ENCODE measurements at regions not wholly inside any gene's neighbourhood (a gene's known extent, or its start where the extent isn't known, plus 50 kb on each side); places are given as distances from the start of the nearest gene placed in this dataset.
"Not testable (repeated sequence)": the region's sequence is repeated elsewhere in the genome, so short reads cannot be mapped to it uniquely, and the experiment has no call there.

GRCh38 chr3:87742250-87742649 is 316.6 kb downstream of the CGGBP1 start:
- H3K27ac Mint-ChIP-seq = no peak overlapping the region
- no peak for DNase-seq
- CTCF ChIA-PET = no interaction called here
- peaks cover 15% of the 10 kb centered on the region for H3K9me3 Mint-ChIP-seq
- H3K36me3 Mint-ChIP-seq = no peaks in the 10 kb centered on the region
- H3K4me1 Mint-ChIP-seq (ENCODE audit: low read depth) = no peaks in the 10 kb centered on the region
- POLR2A ChIA-PET = no interaction called here
- H3K27me3 Mint-ChIP-seq = no peaks in the 10 kb centered on the region
- intact Hi-C loops (cut with micrococcal nuclease) = no loop called here
- H3K4me3 Mint-ChIP-seq = no peak overlapping the region

- H3K27ac Mint-ChIP-seq; H3K4me1 Mint-ChIP-seq (ENCODE audit: low read depth); H3K27me3 Mint-ChIP-seq; POLR2A ChIA-PET; intact Hi-C loops (cut with micrococcal nuclease); DNase-seq; H3K4me3 Mint-ChIP-seq; H3K36me3 Mint-ChIP-seq; CTCF ChIA-PET: not testable (repeated sequence)
- H3K9me3 Mint-ChIP-seq = peaks cover 15% of the 10 kb centered on the region
Measured at GRCh38 chr3:87740894-87741293, 317.9 kb downstream of the CGGBP1 start.

GRCh38 chr3:87737817-87738216 is 321.0 kb downstream of the CGGBP1 start:
- H3K4me1 Mint-ChIP-seq (ENCODE audit: low read depth); POLR2A ChIA-PET; CTCF ChIA-PET; intact Hi-C loops (cut with micrococcal nuclease); DNase-seq; H3K4me3 Mint-ChIP-seq; H3K36me3 Mint-ChIP-seq; H3K27me3 Mint-ChIP-seq; H3K27ac Mint-ChIP-seq: not testable (repeated sequence)
- H3K9me3 Mint-ChIP-seq = peaks cover 15% of the 10 kb centered on the region

- no peak for DNase-seq
- H3K4me3 Mint-ChIP-seq = no peak overlapping the region
- CTCF ChIA-PET = no interaction called here
- no peaks in the 10 kb centered on the region for H3K4me1 Mint-ChIP-seq (ENCODE audit: low read depth)
- H3K27ac Mint-ChIP-seq = no peak overlapping the region
- no peaks in the 10 kb centered on the region for H3K27me3 Mint-ChIP-seq
- POLR2A ChIA-PET = no interaction called here
- no peaks in the 10 kb centered on the region for H3K36me3 Mint-ChIP-seq
- intact Hi-C loops (cut with micrococcal nuclease) = no loop called here
- H3K9me3 Mint-ChIP-seq = no peaks in the 10 kb centered on the region
Measured at GRCh38 chr3:87733671-87734367, 325.0 kb downstream of the CGGBP1 start.

- CTCF ChIA-PET = no interaction called here
- no peak overlapping the region for H3K4me3 Mint-ChIP-seq
- DNase-seq = no peak
- H3K9me3 Mint-ChIP-seq = no peaks in the 10 kb centered on the region
- intact Hi-C loops (cut with micrococcal nuclease) = no loop called here
- POLR2A ChIA-PET = no interaction called here
- H3K36me3 Mint-ChIP-seq = no peaks in the 10 kb centered on the region
- H3K4me1 Mint-ChIP-seq (ENCODE audit: low read depth) = no peaks in the 10 kb centered on the region
- H3K27me3 Mint-ChIP-seq = no peaks in the 10 kb centered on the region
- no peak overlapping the region for H3K27ac Mint-ChIP-seq
Measured at GRCh38 chr3:87732294-87732693, 326.5 kb downstream of the CGGBP1 start.

GRCh38 chr3:87727783-87728182 is 331.0 kb downstream of the CGGBP1 start:
- Mint-ChIP-seq H3K27ac (no peak overlapping the region), H3K9me3 (peaks cover 6% of the 10 kb centered on the region), H3K36me3 (no peaks in the 10 kb centered on the region), H3K4me1 (ENCODE audit: low read depth) (no peaks in the 10 kb centered on the region), H3K4me3 (no peak overlapping the region), H3K27me3 (no peaks in the 10 kb centered on the region)
- intact Hi-C loops (cut with micrococcal nuclease) = no loop called here
- DNase-seq = no peak
- ChIA-PET CTCF (no interaction called here), POLR2A (no interaction called here)

- H3K9me3 Mint-ChIP-seq = no peaks in the 10 kb centered on the region
- H3K4me3 Mint-ChIP-seq = no peak overlapping the region
- no peaks in the 10 kb centered on the region for H3K27me3 Mint-ChIP-seq
- H3K4me1 Mint-ChIP-seq (ENCODE audit: low read depth) = no peaks in the 10 kb centered on the region
- intact Hi-C loops (cut with micrococcal nuclease) = no loop called here
- no peak for DNase-seq
- no peaks in the 10 kb centered on the region for H3K36me3 Mint-ChIP-seq
- H3K27ac Mint-ChIP-seq = no peak overlapping the region
- POLR2A ChIA-PET = no interaction called here
- CTCF ChIA-PET = no interaction called here
Measured at GRCh38 chr3:87719060-87719459, 339.7 kb downstream of the CGGBP1 start.

GRCh38 chr3:87710511-87710910 is 348.3 kb downstream of the CGGBP1 start:
- ChIA-PET CTCF (no interaction called here), POLR2A (no interaction called here)
- Mint-ChIP-seq H3K27me3 (no peaks in the 10 kb centered on the region), H3K9me3 (peaks cover 5% of the 10 kb centered on the region), H3K4me3 (no peak overlapping the region), H3K4me1 (ENCODE audit: low read depth) (no peaks in the 10 kb centered on the region), H3K27ac (no peak overlapping the region), H3K36me3 (no peaks in the 10 kb centered on the region)
- DNase-seq = no peak
- intact Hi-C loops (cut with micrococcal nuclease) = no loop called here

- no peaks in the 10 kb centered on the region for H3K27me3 Mint-ChIP-seq
- CTCF ChIA-PET = no interaction called here
- H3K9me3 Mint-ChIP-seq = peaks cover 5% of the 10 kb centered on the region
- no peak overlapping the region for H3K4me3 Mint-ChIP-seq
- no peak overlapping the region for H3K27ac Mint-ChIP-seq
- POLR2A ChIA-PET = no interaction called here
- DNase-seq = no peak
- no peaks in the 10 kb centered on the region for H3K36me3 Mint-ChIP-seq
- intact Hi-C loops (cut with micrococcal nuclease) = no loop called here
- no peaks in the 10 kb centered on the region for H3K4me1 Mint-ChIP-seq (ENCODE audit: low read depth)
Measured at GRCh38 chr3:87710028-87710427, 348.8 kb downstream of the CGGBP1 start.

GRCh38 chr3:87706176-87706575 is 352.6 kb downstream of the CGGBP1 start:
- Mint-ChIP-seq H3K4me3 (no peak overlapping the region), H3K27ac (no peak overlapping the region), H3K9me3 (peaks cover 5% of the 10 kb centered on the region), H3K36me3 (no peaks in the 10 kb centered on the region), H3K4me1 (ENCODE audit: low read depth) (no peaks in the 10 kb centered on the region), H3K27me3 (no peaks in the 10 kb centered on the region)
- no peak for DNase-seq
- intact Hi-C loops (cut with micrococcal nuclease) = no loop called here
- ChIA-PET CTCF (no interaction called here), POLR2A (no interaction called here)

- H3K9me3 Mint-ChIP-seq = no peaks in the 10 kb centered on the region
Measured at GRCh38 chr3:87702600-87702999, 356.2 kb downstream of the CGGBP1 start.

GRCh38 chr3:87696124-87697013 is 362.4 kb downstream of the CGGBP1 start:
- Mint-ChIP-seq H3K4me3 (no peak overlapping the region), H3K27me3 (no peaks in the 10 kb centered on the region), H3K4me1 (ENCODE audit: low read depth) (no peaks in the 10 kb centered on the region), H3K27ac (no peak overlapping the region), H3K36me3 (no peaks in the 10 kb centered on the region), H3K9me3 (no peaks in the 10 kb centered on the region)
- intact Hi-C loops (cut with micrococcal nuclease) = no loop called here
- CTCF ChIA-PET = no interaction called here
- POLR2A ChIA-PET = no interaction called here
- DNase-seq = no peak

More at GRCh38 chr3:87702600-87702999, 356.2 kb downstream of the CGGBP1 start:
- intact Hi-C loops (cut with micrococcal nuclease) = no loop called here
- Mint-ChIP-seq H3K27ac (no peak overlapping the region), H3K4me1 (ENCODE audit: low read depth) (no peaks in the 10 kb centered on the region), H3K27me3 (no peaks in the 10 kb centered on the region), H3K4me3 (no peak overlapping the region), H3K36me3 (no peaks in the 10 kb centered on the region)
- DNase-seq = no peak
- CTCF ChIA-PET = interaction anchor here (0.6 kb wide), 1 partner anchor 300 kb away, joined by 3 read pairs; no protein-coding TSS in a partner anchor
- POLR2A ChIA-PET = no interaction called here

- no peak for DNase-seq
- intact Hi-C loops (cut with micrococcal nuclease) = no loop called here
- ChIA-PET POLR2A (no interaction called here), CTCF (no interaction called here)
- Mint-ChIP-seq H3K4me3 (no peak overlapping the region), H3K27ac (no peak overlapping the region), H3K36me3 (no peaks in the 10 kb centered on the region), H3K27me3 (no peaks in the 10 kb centered on the region), H3K4me1 (ENCODE audit: low read depth) (no peaks in the 10 kb centered on the region), H3K9me3 (no peaks in the 10 kb centered on the region)
Measured at GRCh38 chr3:87694678-87695077, 364.1 kb downstream of the CGGBP1 start.

Data from activated CD4-positive, alpha-beta memory T cell treated with anti-CD3 and anti-CD28 coated beads for 36 hours (primary cell).